PC-9 (cell line): ENCODE measurements at regions not wholly inside any gene's neighbourhood (a gene's known extent, or its start where the extent isn't known, plus 50 kb on each side); places are given as distances from the start of the nearest gene placed in this dataset.

Experiments used
- CTCF ChIP-seq: fragments of 200-600 bp; sonication (generic); conservative IDR thresholded peaks from 2 replicates; pipeline ENCODE4 v1.6.1; 2017; ENCODE audit warnings: mixed run types, antibody characterized with exemption, mild to moderate bottlenecking, moderate library complexity
- EZH2 ChIP-seq: fragments of 200-600 bp; sonication (generic); IDR thresholded peaks from 2 replicates; pipeline ENCODE4 v1.8.0; 2017; ENCODE audit warnings: antibody characterized with exemption, low read depth

DNA sequence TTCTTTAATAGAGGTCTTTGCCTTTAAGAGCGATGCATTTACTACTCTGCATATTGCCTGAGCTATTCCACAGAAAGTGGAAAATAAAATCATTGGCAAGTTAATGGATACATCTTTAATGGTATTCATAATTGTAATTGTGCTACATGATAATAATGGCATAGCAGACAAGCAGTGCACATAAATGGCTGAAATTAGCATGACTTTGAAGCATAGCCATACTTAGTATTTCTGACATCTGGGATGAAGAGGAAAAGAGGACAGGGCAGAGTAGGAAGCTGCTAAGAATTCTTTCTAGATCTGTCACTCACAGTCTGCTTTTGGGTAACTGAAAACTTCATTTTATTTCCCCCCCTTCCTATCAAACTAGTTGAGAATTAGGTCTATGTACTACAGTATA lies 195.0 kb upstream of the NRIP1 start:
- no peak for TF ChIP-seq CTCF
- TF ChIP-seq EZH2: no peak
